Sigmoid colon (tissue), 6 donors: ENCODE measurements at regions not wholly inside any gene's neighbourhood (a gene's known extent, or its start where the extent isn't known, plus 50 kb on each side); places are given as distances from the start of the nearest gene placed in this dataset.

Experiments
- DNase-seq: peaks from one replicate; pipeline ENCODE4 v3.0.0-alpha.2; 2019
- H3K27ac ChIP-seq, 4 donors: fragments of 200-600 bp; sonication (generic); one replicate each; pipeline ENCODE4 v1.5.1; 2016 to 2019; ENCODE audit warnings: mild to moderate bottlenecking in 1 of 4
- H3K27me3 ChIP-seq, 3 donors: fragments of 200-600 bp; sonication (generic); one replicate each; pipeline ENCODE4 v1.5.1; 2019; ENCODE audit warnings: mild to moderate bottlenecking in 1 of 3
- H3K36me3 ChIP-seq, 4 donors: fragments of 200-600 bp; sonication (generic); one replicate each; pipeline ENCODE4 v1.5.1; 2016 to 2019
- H3K4me1 ChIP-seq, 4 donors: fragments of 200-600 bp; sonication (generic); one replicate each; pipeline ENCODE4 v1.5.1; 2017 to 2019
- H3K4me3 ChIP-seq, 4 donors: fragments of 200-600 bp; sonication (generic); one replicate each; pipeline ENCODE4 v1.5.1; 2017 to 2019; ENCODE audit warnings: mild to moderate bottlenecking in 2 of 4, moderate library complexity in 1 of 4
- H3K9me3 ChIP-seq, 4 donors: fragments of 200-600 bp in 3 of 4; sonication (generic) in 3 of 4; one replicate each; pipeline versions ENCODE4 v1.5.1 to v1.6.1; 2013 to 2019
- EP300 ChIP-seq, 4 donors: sonication (generic); formaldehyde crosslinking; IDR thresholded peaks; one replicate each; pipeline ENCODE4 v1.6.1; 2017; ENCODE audit warnings: antibody characterized with exemption in 4 of 4
- POLR2A ChIP-seq, 2 donors: fragments of 450-650 bp; IDR thresholded peaks; one replicate each; pipeline ENCODE4 v1.6.1; 2016; ENCODE audit warnings: antibody characterized with exemption in 2 of 2, mild to moderate bottlenecking in 2 of 2, moderate library complexity in 2 of 2
- POLR2AphosphoS5 ChIP-seq, 4 donors: sonication (generic); formaldehyde crosslinking; IDR thresholded peaks; one replicate each; pipeline ENCODE4 v1.6.1; 2017; ENCODE audit warnings: antibody characterized with exemption in 4 of 4
- WGBS, 2 donors: extraction: QIAGEN DNeasy Blood & Tissue Kit; methylation state at CpG; one replicate each; pipeline ENCODE4 v1.1.7; 2013; 5-methylcytosine and 5-hydroxymethylcytosine counted together
- intact Hi-C: fragments of 100-400 bp; cut with DNase I; formaldehyde crosslinking; loops from one replicate; pipeline ENCODE4 v1.15.1; 2023
- TF ChIP-seq, protein P1 (sequence below), 4 experiments: fragments of 450-650 bp in 3 of 4; fragments of 200-600 bp in 1 of 4; IDR thresholded peaks; one replicate each; pipeline ENCODE4 v1.5.1; 2016 to 2019; ENCODE audit warnings: antibody characterized with exemption in 4 of 4, mild to moderate bottlenecking in 3 of 4, moderate library complexity in 2 of 4
- donor health status: healthy with polysubstance abuse.
- donor health status: healthy.

DNA sequence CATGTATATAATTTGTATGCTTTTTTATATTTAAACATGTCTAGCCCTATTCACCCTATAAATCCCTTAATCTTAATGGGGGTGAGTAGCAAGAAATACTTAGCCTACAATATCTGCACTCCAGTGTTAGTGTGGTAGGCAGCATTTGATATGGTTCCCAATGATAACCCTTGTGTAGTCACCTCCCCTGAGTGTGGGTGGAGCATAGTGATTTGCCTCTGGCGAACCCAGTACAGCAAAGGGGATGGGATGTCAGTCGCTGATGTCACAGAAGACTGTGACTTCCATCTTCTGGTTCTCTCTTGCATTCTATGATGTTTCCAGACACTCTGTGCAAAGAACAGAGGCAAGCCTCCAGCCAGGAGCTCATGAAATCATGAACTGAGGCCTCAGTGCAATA, 211.2 kb downstream of the CRPPA start:
- H3K4me3 ChIP-seq: no peak overlapping the region
- H3K27ac ChIP-seq: no peak overlapping the region
- WGBS, 2 donors: 94 to 95% methylated on average over 2 of the region's 2 CpGs
- no peaks in the 10 kb centered on the region for H3K27me3 ChIP-seq
- TF ChIP-seq POLR2AphosphoS5 (IDR thresholded peaks at IDR 0.05) (no peak), POLR2A (IDR thresholded peaks at IDR 0.05) (no peak), EP300 (IDR thresholded peaks at IDR 0.05) (no peak)
- TF ChIP-seq, protein P1, sequence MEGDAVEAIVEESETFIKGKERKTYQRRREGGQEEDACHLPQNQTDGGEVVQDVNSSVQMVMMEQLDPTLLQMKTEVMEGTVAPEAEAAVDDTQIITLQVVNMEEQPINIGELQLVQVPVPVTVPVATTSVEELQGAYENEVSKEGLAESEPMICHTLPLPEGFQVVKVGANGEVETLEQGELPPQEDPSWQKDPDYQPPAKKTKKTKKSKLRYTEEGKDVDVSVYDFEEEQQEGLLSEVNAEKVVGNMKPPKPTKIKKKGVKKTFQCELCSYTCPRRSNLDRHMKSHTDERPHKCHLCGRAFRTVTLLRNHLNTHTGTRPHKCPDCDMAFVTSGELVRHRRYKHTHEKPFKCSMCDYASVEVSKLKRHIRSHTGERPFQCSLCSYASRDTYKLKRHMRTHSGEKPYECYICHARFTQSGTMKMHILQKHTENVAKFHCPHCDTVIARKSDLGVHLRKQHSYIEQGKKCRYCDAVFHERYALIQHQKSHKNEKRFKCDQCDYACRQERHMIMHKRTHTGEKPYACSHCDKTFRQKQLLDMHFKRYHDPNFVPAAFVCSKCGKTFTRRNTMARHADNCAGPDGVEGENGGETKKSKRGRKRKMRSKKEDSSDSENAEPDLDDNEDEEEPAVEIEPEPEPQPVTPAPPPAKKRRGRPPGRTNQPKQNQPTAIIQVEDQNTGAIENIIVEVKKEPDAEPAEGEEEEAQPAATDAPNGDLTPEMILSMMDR (IDR thresholded peaks at IDR 0.05): no peak
- no peaks in the 10 kb centered on the region for H3K9me3 ChIP-seq
- no peak for DNase-seq
- no peaks in the 10 kb centered on the region for H3K4me1 ChIP-seq
- intact Hi-C loops: no loop called here
- H3K36me3 ChIP-seq: no peaks in the 10 kb centered on the region

DNA sequence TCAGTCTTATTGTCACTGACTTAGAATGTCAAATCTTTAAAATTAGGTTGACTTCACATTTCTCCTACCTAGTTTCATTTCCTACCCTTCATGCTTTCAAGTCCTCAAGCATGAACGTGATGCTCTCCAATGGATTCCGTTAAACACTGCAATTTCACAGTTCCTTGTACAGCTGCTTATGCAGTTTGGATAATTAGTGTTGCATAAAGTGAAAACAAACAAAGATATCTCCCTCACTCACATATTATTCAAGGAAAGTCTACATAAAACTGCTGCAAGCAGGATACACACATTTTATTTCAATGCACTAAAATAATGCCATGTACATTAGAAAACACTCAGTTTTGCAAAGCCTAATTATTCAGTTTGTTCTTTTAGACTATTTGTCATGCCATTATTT, 214.0 kb downstream of the CRPPA start:
- 21 to 59% methylated on average over 2 of the region's 2 CpGs for WGBS, 2 donors
- DNase-seq: no peak
- no peaks in the 10 kb centered on the region for H3K27me3 ChIP-seq
- H3K4me3 ChIP-seq: no peak overlapping the region
- H3K36me3 ChIP-seq: no peaks in the 10 kb centered on the region
- H3K9me3 ChIP-seq: no peaks in the 10 kb centered on the region
- no peak overlapping the region for H3K27ac ChIP-seq
- no peaks in the 10 kb centered on the region for H3K4me1 ChIP-seq
- intact Hi-C loops: no loop called here
- TF ChIP-seq POLR2A (IDR thresholded peaks at IDR 0.05): no peak
- TF ChIP-seq EP300 (IDR thresholded peaks at IDR 0.05): no peak
- TF ChIP-seq, protein P1 (IDR thresholded peaks at IDR 0.05): no peak
- TF ChIP-seq POLR2AphosphoS5 (IDR thresholded peaks at IDR 0.05): no peak

- intact Hi-C loops: no loop called here
- Histone ChIP-seq H3K27me3 (no peaks in the 10 kb centered on the region), H3K9me3 (no peaks in the 10 kb centered on the region)
Observed at GRCh38 chr7:16205466-16205865, 215.9 kb downstream of the CRPPA start.

DNA sequence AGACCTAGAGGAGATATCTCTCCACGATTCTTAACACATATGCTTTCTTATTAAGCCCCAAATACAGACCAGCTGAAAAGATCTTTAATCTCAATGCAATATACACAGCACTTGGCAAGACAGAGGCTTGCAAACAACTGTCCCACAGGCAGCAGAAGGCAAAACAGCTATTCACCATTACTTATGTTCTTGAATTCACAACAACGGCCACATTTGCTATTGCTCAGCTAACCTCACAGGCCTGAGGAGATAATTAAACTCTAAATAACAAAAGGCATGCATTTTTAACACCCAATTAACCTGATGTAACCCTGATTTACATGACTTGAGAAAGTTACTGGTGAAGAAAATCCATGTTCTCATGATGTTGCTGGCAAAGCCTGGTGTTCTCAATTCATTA, 216.4 kb downstream of the CRPPA start:
- H3K9me3 ChIP-seq: no peaks in the 10 kb centered on the region
- WGBS, 2 donors: 74 to 78% methylated on average over 2 of the region's 2 CpGs
- DNase-seq: no peak
- H3K27ac ChIP-seq: no peak overlapping the region
- H3K4me1 ChIP-seq: no peaks in the 10 kb centered on the region
- no peak overlapping the region for H3K4me3 ChIP-seq
- H3K36me3 ChIP-seq: no peaks in the 10 kb centered on the region
- TF ChIP-seq POLR2A (IDR thresholded peaks at IDR 0.05) (no peak), EP300 (IDR thresholded peaks at IDR 0.05) (no peak), POLR2AphosphoS5 (IDR thresholded peaks at IDR 0.05) (no peak)
- TF ChIP-seq, protein P1 (IDR thresholded peaks at IDR 0.05): no peak
- intact Hi-C loops: no loop called here
- H3K27me3 ChIP-seq: no peaks in the 10 kb centered on the region

More at GRCh38 chr7:16205466-16205865, 215.9 kb downstream of the CRPPA start:
- WGBS, 2 donors: 91 to 94% methylated on average over 2 of the region's 2 CpGs
- Histone ChIP-seq H3K4me3 (no peak overlapping the region), H3K4me1 (no peaks in the 10 kb centered on the region), H3K36me3 (no peaks in the 10 kb centered on the region), H3K27ac (no peak overlapping the region)
- TF ChIP-seq, protein P1 (IDR thresholded peaks at IDR 0.05): no peak
- TF ChIP-seq EP300 (IDR thresholded peaks at IDR 0.05): no peak
- no peak for TF ChIP-seq POLR2A (IDR thresholded peaks at IDR 0.05)
- no peak for TF ChIP-seq POLR2AphosphoS5 (IDR thresholded peaks at IDR 0.05)
- DNase-seq: no peak

GRCh38 chr7:16203065-16203464, 218.3 kb downstream of the CRPPA start:
- H3K36me3 ChIP-seq: no peaks in the 10 kb centered on the region
- WGBS, 2 donors: 11 to 67% methylated on average over 3 of the region's 3 CpGs
- H3K27ac ChIP-seq: no peak overlapping the region
- H3K9me3 ChIP-seq: no peaks in the 10 kb centered on the region
- no peak overlapping the region for H3K4me3 ChIP-seq
- intact Hi-C loops: no loop called here
- H3K4me1 ChIP-seq: no peaks in the 10 kb centered on the region
- DNase-seq: no peak
- TF ChIP-seq POLR2A (IDR thresholded peaks at IDR 0.05) (no peak), POLR2AphosphoS5 (IDR thresholded peaks at IDR 0.05) (no peak), EP300 (IDR thresholded peaks at IDR 0.05) (no peak)
- TF ChIP-seq, protein P1 (IDR thresholded peaks at IDR 0.05): no peak
- no peaks in the 10 kb centered on the region for H3K27me3 ChIP-seq
